PC-9 (cell line): ENCODE measurements at regions not wholly inside any gene's neighbourhood (a gene's known extent, or its start where the extent isn't known, plus 50 kb on each side); places are given as distances from the start of the nearest gene placed in this dataset.

Experiments used
- BruUV-seq: library from RNA; stranded (reverse); fragments of 400-500 nt; replicated peaks from 2 replicates; lab custom pipeline; 2021; lab: Mats Ljungman, UMichigan
- CTCF ChIA-PET: fragments of 300-600 bp; sonication (Branson Sonifier 250); formaldehyde crosslinking; loops from one replicate; lab custom pipeline; 2022; ENCODE audit warnings: antibody characterized with exemption; lab: Charles Lee
- POLR2A ChIA-PET: fragments of 300-600 bp; sonication (Branson Sonifier 250); formaldehyde crosslinking; loops from one replicate; lab custom pipeline; 2022; ENCODE audit warnings: antibody characterized with exemption; ENCODE audit not compliant: unreplicated experiment; lab: Charles Lee
- DNase-seq, 2 experiments: peaks; one replicate each; pipeline versions ENCODE4 v3.0.0 to v3.0.0-alpha.2; 2015 to 2022; ENCODE audit warnings: mixed read lengths in 1 of 2
- H2AFZ ChIP-seq: fragments of 200-600 bp; sonication (generic); 2 replicates; pipeline ENCODE4 v1.8.1; 2017; ENCODE audit warnings: antibody characterized with exemption
- H3F3A ChIP-seq: fragments of 200-600 bp; sonication (generic); 2 replicates; pipeline ENCODE4 v1.8.1; 2017; ENCODE audit warnings: antibody characterized with exemption, mild to moderate bottlenecking, low read depth; ENCODE audit not compliant: insufficient read depth
- H3K27ac ChIP-seq: fragments of 200-600 bp; sonication (generic); 2 replicates; pipeline ENCODE4 v1.6.1; 2016; ENCODE audit warnings: mixed run types
- H3K27me3 ChIP-seq: fragments of 200-600 bp; sonication (generic); 2 replicates; pipeline ENCODE4 v1.6.1; 2016; ENCODE audit warnings: low read depth, mixed run types; ENCODE audit not compliant: insufficient read depth
- H3K36me3 ChIP-seq: fragments of 200-600 bp; sonication (generic); 2 replicates; pipeline ENCODE4 v1.6.1; 2016; ENCODE audit warnings: low read depth, mixed run types
- H3K4me1 ChIP-seq: fragments of 200-600 bp; sonication (generic); replicated peaks from 2 replicates; pipeline ENCODE4 v1.6.1; 2016; ENCODE audit warnings: mixed run types; ENCODE audit not compliant: insufficient read depth
- H3K4me2 ChIP-seq: fragments of 200-600 bp; sonication (generic); 2 replicates; pipeline ENCODE4 v1.6.1; 2017; ENCODE audit warnings: mixed run types
- H3K4me3 ChIP-seq: fragments of 200-600 bp; sonication (generic); 2 replicates; pipeline ENCODE4 v1.6.1; 2016; ENCODE audit warnings: mixed run types
- H3K79me2 ChIP-seq: fragments of 200-600 bp; sonication (generic); 2 replicates; pipeline ENCODE4 v1.6.1; 2017; ENCODE audit warnings: low read depth, mixed run types
- H3K9me2 ChIP-seq: fragments of 200-600 bp; sonication (generic); 2 replicates; pipeline ENCODE4 v1.8.1; 2017; ENCODE audit warnings: mild to moderate bottlenecking; ENCODE audit not compliant: insufficient read depth
- H3K9me3 ChIP-seq: fragments of 200-600 bp; sonication (generic); 2 replicates; pipeline ENCODE4 v1.8.1; 2016; ENCODE audit warnings: low read depth; ENCODE audit not compliant: insufficient read depth
- H4K20me1 ChIP-seq: fragments of 200-600 bp; sonication (generic); 2 replicates; pipeline ENCODE4 v1.8.1; 2017; ENCODE audit not compliant: insufficient read depth
- CTCF ChIP-seq: fragments of 200-600 bp; sonication (generic); conservative IDR thresholded peaks from 2 replicates; pipeline ENCODE4 v1.6.1; 2017; ENCODE audit warnings: mixed run types, antibody characterized with exemption, mild to moderate bottlenecking, moderate library complexity
- EZH2 ChIP-seq: fragments of 200-600 bp; sonication (generic); IDR thresholded peaks from 2 replicates; pipeline ENCODE4 v1.8.0; 2017; ENCODE audit warnings: antibody characterized with exemption, low read depth
- intact Hi-C: fragments of 100-400 bp; cut with micrococcal nuclease; formaldehyde crosslinking; loops from one replicate; pipeline ENCODE4 v1.10.0; 2022; ENCODE audit not compliant: unreplicated experiment

DNA sequence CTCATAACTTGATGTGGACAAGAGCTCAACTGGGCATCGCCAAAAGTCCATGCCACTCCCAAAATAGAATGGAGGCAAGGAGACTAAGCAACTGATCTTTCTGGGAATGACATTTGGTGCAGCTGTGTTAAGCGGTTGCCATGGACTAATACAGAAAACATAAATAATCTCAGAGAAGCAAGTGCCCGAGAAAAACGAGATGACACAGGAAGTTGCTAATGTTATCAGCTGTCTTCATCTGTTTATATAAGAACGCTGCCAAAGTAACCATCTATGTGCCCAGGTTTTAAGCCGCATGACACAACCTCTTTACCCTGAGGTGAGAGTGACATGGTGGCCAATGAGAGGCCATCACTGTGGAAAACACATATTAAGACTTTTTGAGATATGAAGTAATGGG, 54.9 kb upstream of the SACS start:
- H3K9me2 ChIP-seq, result no peaks in the 10 kb centered on the region
- no peak for TF ChIP-seq CTCF
- H3K27me3 ChIP-seq, result no peaks in the 10 kb centered on the region
- intact Hi-C loops, result no loop called here
- no peak overlapping the region for H3K27ac ChIP-seq
- CTCF ChIA-PET, result interaction anchor here (0.7 kb wide), 1 partner anchor 91 kb away, joined by 5 read pairs; no protein-coding TSS in a partner anchor
- no TSS peak for BruUV-seq
- no peaks in the 10 kb centered on the region for H4K20me1 ChIP-seq
- no peak overlapping the region for H2AFZ ChIP-seq
- DNase-seq, result peak; percentile 42 to 67
- POLR2A ChIA-PET, result no interaction called here
- no peaks in the 10 kb centered on the region for H3K9me3 ChIP-seq
- no peaks in the 10 kb centered on the region for H3K36me3 ChIP-seq
- H3K4me2 ChIP-seq, result no peak overlapping the region
- no peak overlapping the region for H3K4me3 ChIP-seq
- H3K4me1 ChIP-seq, result no peaks in the 10 kb centered on the region
- no peaks in the 10 kb centered on the region for H3F3A ChIP-seq
- H3K79me2 ChIP-seq, result no peaks in the 10 kb centered on the region

DNA sequence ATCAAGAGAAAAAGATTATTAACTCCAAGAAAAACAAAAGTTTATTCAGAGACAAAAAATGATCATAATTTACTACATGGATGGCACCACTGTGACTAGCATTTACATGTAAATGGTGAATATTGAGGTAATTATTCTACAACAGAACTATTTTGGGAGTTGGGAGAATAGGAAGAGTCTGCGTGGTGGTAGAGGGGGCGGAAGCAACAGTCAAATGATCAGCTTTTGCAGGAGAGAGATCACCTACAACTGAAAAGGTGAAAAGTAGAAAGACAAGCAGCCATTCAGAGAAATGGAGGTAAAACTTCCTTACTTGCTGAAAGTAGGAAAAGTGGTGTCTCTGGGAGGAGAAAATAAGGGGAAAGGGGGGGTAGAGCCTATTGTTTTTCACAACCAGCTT, 62.8 kb upstream of the SACS start:
- Histone ChIP-seq H3F3A (no peaks in the 10 kb centered on the region), H3K27me3 (no peaks in the 10 kb centered on the region), H3K27ac (no peak overlapping the region), H3K79me2 (no peaks in the 10 kb centered on the region), H2AFZ (no peak overlapping the region), H3K9me3 (no peaks in the 10 kb centered on the region), H4K20me1 (no peaks in the 10 kb centered on the region), H3K4me3 (no peak overlapping the region), H3K9me2 (no peaks in the 10 kb centered on the region), H3K4me2 (no peak overlapping the region), H3K36me3 (no peaks in the 10 kb centered on the region), H3K4me1 (no peaks in the 10 kb centered on the region)
- CTCF ChIA-PET, result no interaction called here
- no peak for DNase-seq
- no TSS peak for BruUV-seq
- TF ChIP-seq CTCF (no peak), EZH2 (no peak)
- intact Hi-C loops, result no loop called here
- POLR2A ChIA-PET, result no interaction called here

DNA sequence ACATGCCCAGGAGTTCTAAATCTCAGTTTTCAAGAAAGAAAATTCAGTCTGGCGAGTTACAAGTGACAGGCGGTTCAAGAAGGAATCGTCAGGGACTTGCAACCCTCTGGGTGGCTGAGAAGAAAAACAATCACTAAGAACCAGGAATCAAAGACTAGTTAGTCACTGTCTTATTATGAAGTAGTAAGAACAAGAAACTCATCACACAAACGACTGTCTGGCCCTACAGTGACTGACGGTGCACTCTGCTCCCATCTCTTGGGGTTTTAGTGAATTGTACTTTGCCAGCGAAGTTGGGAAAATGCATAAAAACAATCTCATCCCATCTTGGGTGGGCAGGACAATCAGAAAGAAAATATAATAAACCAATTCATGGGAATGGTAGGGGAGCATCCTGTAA, 63.7 kb upstream of the SACS start:
- no peak for DNase-seq
- H3K27me3 ChIP-seq, result no peaks in the 10 kb centered on the region
- no peak overlapping the region for H3K4me2 ChIP-seq
- intact Hi-C loops, result no loop called here
- no peak overlapping the region for H2AFZ ChIP-seq
- H3K9me2 ChIP-seq, result no peaks in the 10 kb centered on the region
- no peaks in the 10 kb centered on the region for H3K36me3 ChIP-seq
- ChIA-PET POLR2A (no interaction called here), CTCF (no interaction called here)
- H3K27ac ChIP-seq, result no peak overlapping the region
- no peaks in the 10 kb centered on the region for H3K9me3 ChIP-seq
- TF ChIP-seq EZH2 (no peak), CTCF (no peak)
- H3K4me1 ChIP-seq, result no peaks in the 10 kb centered on the region
- no TSS peak for BruUV-seq
- H4K20me1 ChIP-seq, result no peaks in the 10 kb centered on the region
- no peaks in the 10 kb centered on the region for H3K79me2 ChIP-seq
- H3K4me3 ChIP-seq, result no peak overlapping the region
- H3F3A ChIP-seq, result no peaks in the 10 kb centered on the region
